ENCODE measurements at regions not wholly inside any gene's neighbourhood (a gene's known extent, or its start where the extent isn't known, plus 50 kb on each side); places are given as distances from the start of the nearest gene placed in this dataset.
A peak's percentile ranks its signal among the peaks of the same experiment; 100 is the strongest.
"Not testable (repeated sequence)": the region's sequence is repeated elsewhere in the genome, so short reads cannot be mapped to it uniquely, and the experiment has no call there.

DNA sequence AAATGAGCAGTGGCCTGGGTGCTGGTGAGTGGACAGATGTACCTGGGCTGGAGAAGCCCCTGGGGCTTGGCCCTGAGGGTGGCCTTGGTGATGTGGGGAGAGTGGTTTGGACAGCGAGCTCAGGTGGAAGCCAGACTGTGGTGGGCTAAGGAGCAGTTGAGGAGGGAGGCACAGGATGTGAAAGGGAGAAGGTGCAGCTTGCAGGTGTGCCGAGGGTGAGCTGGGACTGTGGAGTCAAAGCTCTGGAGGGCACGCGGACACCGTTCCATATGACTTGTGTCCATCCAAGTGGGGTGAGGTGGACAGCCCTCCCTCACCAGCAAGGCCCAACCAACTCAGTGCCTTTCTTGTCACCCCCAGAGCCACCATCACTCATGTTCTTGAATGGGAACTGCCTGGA lies 170.8 kb upstream of the ZNF267 start:
- no peak for DNase-seq

GRCh38 chr16:31703526-31704128 lies 170.0 kb upstream of the ZNF267 start:
- DNase-seq, result no peak

GRCh38 chr16:31704138-31704537 lies 169.5 kb upstream of the ZNF267 start:
- no peak for DNase-seq

- no peak for DNase-seq
Observed at GRCh38 chr16:31705371-31705770, 168.2 kb upstream of the ZNF267 start.

- DNase-seq, result no peak
Observed at GRCh38 chr16:31706318-31706717, 167.3 kb upstream of the ZNF267 start.

- no peak for DNase-seq
Observed at GRCh38 chr16:31706925-31707324, 166.7 kb upstream of the ZNF267 start.

- DNase-seq, result no peak
Observed at GRCh38 chr16:31707743-31708335, 165.8 kb upstream of the ZNF267 start.

DNA sequence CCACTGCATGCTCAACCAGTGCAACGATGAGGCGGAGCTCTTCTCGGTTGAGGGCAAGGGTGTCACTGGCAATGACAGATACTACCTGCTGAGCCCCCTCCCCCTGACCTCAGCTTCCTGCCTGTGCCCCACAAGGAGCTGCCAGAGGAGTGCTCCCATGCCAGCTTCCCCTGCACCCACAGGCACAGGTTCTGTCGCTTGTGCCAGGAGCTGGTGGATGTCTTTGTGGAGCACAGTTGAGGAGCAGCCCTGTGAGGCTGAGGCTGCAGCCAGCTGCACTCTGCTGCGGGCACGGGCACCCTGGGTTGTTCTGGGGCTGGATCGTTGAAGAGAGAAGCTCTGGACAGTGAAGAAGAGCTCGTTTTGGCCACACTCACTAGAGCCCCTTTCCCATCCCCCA lies 165.3 kb upstream of the ZNF267 start:
- peak; percentile 52 for DNase-seq

GRCh38 chr16:31709181-31709580 lies 164.4 kb upstream of the ZNF267 start:
- no peak for DNase-seq

DNA sequence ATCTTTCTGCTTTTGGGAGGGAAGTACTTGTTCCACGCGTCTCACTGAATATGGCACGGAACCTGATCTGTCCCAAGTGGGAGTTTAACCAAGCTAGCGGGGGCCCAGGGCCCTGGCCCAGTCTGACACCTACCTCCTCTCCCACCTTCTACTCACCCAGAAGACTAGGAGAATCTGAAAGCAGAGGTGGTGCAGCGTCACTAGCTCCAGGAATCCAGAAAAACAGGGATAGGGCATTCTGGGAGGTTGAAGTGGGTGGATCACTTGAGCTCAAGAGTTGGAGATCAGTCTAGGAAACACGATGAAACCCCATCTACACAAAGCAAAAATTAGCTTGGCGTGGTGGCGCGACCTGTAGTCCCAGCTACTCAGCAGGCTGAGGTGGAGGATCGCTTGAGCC lies 163.5 kb upstream of the ZNF267 start:
- no peak for DNase-seq

- DNase-seq, result no peak
Observed at GRCh38 chr16:31710880-31711279, 162.7 kb upstream of the ZNF267 start.

- peak; percentile 38 for DNase-seq
Observed at GRCh38 chr16:31711344-31711845, 162.2 kb upstream of the ZNF267 start.

- peak; percentile 34 for DNase-seq
Observed at GRCh38 chr16:31712064-31712540, 161.5 kb upstream of the ZNF267 start.

DNA sequence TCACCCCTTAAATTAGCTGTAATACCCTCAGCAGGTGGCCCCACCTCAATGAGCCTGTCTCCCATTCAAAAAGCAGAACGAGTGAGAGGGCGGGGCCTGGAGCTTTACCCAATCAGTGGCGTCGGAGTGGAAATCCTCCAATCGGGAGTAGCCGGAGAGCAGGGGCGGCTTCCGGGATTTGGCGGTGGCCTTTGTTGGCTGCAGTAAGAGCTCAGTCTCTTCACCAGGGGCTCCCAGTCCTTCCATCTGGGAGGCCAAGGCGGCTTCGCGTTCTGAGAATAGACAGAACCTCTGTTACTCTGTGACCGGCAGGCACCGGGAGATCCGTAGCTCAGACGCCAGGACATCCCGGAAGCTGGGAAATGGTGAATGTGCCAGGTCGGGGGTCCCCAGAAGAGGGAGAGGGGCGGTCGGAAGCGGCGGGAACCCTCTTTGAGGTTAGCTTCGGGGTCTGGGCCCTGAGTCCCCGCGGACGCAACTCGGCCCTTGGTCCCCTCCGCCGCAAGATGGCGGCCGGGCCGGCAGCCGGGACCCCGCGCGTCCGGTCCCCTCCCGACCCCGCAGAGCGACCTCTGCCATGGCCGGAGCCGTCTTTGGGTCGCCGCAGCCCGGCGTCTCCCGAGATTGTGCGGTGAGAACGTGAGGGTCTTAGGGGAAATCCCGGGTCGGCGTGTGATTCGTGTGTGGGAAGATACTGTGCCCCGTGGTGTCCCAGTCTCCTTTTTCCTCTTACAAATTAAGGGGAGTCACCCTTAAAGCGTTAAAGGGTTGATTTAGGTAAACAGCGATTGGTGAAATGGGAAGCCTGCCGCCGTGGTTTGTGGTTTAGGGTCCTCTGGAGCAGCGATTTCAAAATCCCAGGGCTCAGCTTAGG lies 160.3 kb upstream of the ZNF267 start:
- peak; percentile 90 for DNase-seq

DNA sequence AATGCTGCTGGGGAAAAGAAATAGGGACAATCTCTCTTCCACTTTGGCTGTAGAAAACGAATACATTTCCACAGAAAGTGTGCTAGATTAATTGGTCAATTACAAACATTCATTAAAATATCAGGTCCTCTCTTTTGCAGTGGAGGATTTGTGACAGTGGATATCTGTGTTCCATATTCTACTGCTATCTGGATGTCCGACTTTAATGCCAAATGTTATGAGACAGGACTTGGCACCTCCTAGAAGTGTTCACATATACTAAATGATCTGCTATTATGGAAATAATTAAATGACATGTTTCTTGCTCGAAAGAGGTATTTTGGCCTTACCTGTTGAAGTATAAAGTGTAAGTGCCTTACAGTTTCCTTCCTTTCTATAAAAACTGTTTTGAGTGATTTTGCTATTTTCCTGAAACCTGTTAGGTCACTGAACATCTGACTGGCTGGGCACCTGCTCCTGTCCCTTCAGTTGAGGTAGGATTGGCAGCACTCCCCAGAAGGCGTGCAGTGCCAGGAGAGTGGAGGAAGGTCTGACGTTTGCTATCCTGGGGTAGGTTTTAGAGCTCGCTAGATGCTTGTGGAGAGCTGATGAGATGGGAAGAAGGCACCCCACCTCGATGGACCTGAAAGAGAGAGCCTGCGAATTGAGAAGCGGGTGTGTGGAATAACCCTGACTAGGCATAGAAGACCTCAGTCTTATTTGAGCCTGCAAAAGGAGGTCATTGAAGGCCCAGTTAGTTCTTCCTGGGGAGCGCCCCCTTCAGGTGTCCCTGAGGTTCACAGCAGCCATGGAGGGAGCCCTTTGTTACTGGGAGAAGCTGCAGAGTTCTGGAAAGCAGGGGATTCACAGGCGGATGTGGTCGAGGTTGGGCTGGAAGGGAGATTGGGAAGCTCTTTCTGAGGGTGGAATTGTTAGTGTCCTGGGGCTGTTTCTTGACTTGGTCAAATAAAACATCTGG lies 159.4 kb upstream of the ZNF267 start:
- DNase-seq, result peak; percentile 23

GRCh38 chr16:31714903-31715504 lies 158.6 kb upstream of the ZNF267 start:
- no peak for DNase-seq

- DNase-seq, result no peak
Observed at GRCh38 chr16:31715915-31716314, 157.7 kb upstream of the ZNF267 start.

DNA sequence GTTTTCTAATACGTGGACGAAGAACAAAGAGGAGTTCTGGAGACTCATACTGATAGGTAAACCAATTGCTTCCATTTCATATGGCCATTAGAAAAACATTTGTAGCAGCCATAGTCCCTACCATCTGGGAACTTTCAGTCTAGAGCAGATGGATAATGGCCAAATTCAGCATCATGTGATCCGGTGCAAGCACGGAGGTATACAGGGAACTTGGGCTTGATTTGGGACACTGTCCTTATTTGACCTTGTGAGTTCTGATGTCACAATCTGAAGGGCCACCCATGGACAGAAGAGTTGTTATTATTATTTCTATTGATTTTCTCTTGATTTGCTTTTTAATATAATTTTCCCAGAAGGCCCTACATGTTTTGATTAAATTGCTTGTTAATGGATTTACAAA lies 154.6 kb upstream of the ZNF267 start:
- DNase-seq, result no peak

- no peak for DNase-seq
Observed at GRCh38 chr16:31727553-31727952, 146.1 kb upstream of the ZNF267 start.

GRCh38 chr16:31734265-31734664 lies 139.3 kb upstream of the ZNF267 start:
- no peak for DNase-seq

DNA sequence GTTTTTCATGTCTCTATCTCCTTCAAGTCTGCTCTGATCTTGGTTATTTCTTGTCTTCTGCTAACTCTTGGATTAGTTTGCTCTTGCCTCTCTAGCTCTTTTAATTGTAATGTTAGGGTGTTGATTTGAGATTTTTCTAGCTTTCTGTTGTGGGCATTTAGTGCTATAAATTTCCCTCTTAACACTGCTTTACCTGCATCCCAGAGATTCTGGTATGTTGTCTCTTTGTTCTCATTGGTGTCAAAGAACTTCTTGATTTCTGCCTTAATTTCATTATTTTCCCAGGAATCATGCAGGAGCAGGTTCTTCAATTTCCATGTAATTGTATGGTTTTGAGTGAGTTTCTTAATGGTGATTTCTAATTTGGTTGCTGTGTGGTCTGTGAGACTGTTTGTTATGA lies 128.5 kb upstream of the ZNF267 start:
- not testable (repeated sequence) for DNase-seq

GRCh38 chr16:31745900-31746299 lies 127.7 kb upstream of the ZNF267 start:
- no peak for DNase-seq
